ENCODE measurements at regions not wholly inside any gene's neighbourhood (a gene's known extent, or its start where the extent isn't known, plus 50 kb on each side); places are given as distances from the start of the nearest gene placed in this dataset.

DNA sequence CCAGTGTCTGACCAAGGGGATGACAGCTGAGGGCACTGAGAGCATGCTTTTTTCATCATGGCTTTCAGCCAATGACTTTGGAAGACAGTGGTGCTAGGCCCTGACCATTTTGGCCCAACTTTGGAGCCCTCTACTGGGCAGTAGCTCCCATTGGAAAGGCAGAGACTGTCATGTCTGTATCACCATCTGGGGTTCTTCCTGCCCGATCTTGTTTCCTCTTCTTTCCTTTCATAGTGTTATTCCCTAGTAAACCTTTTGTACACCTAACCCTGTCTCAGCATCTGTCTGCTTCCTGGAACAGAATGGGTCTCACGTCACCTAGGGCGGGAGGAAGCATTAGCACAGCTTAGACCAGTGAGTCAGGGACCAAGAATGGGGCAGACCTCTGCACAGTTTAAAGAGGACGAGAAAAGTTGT is 97.4 kb upstream of the MAST4 start:
- no peak for TF ChIP-seq POLR2A (IDR thresholded peaks at IDR 0.05)
- TF ChIP-seq, protein P1, sequence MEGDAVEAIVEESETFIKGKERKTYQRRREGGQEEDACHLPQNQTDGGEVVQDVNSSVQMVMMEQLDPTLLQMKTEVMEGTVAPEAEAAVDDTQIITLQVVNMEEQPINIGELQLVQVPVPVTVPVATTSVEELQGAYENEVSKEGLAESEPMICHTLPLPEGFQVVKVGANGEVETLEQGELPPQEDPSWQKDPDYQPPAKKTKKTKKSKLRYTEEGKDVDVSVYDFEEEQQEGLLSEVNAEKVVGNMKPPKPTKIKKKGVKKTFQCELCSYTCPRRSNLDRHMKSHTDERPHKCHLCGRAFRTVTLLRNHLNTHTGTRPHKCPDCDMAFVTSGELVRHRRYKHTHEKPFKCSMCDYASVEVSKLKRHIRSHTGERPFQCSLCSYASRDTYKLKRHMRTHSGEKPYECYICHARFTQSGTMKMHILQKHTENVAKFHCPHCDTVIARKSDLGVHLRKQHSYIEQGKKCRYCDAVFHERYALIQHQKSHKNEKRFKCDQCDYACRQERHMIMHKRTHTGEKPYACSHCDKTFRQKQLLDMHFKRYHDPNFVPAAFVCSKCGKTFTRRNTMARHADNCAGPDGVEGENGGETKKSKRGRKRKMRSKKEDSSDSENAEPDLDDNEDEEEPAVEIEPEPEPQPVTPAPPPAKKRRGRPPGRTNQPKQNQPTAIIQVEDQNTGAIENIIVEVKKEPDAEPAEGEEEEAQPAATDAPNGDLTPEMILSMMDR (IDR thresholded peaks at IDR 0.05): peak in 2 of 4 donors; percentile 11 to 48
